ENCODE measurements at regions not wholly inside any gene's neighbourhood (a gene's known extent, or its start where the extent isn't known, plus 50 kb on each side); places are given as distances from the start of the nearest gene placed in this dataset.

- H3K36me3 ChIP-seq (ENCODE audit: control insufficient read depth, insufficient read depth, low read length), result no peaks in the 10 kb centered on the region
- no peak overlapping the region for H3K27ac ChIP-seq (ENCODE audit: insufficient read depth, low read length)
- CTCF ChIA-PET, result no interaction called here
- H3K4me3 ChIP-seq (ENCODE audit: insufficient read depth, low read depth, low read length), result no peak overlapping the region
- DNase-seq (no peak), ATAC-seq (ENCODE audit: low read depth) (no peak)
- no peak overlapping the region for H3K14ac ChIP-seq (replicated peaks; ENCODE audit: low read depth, low read length)
- no peaks in the 10 kb centered on the region for H3K79me1 ChIP-seq (ENCODE audit: low read depth in 1 of 2, low read length in 2 of 2)
- in situ Hi-C loops (cut with MboI; ENCODE audit: low sequenced_read_pairs), result no loop called here
- no peak overlapping the region for H3K18ac ChIP-seq (ENCODE audit: low read depth, low read length)
- no peaks in the 10 kb centered on the region for H4K20me1 ChIP-seq (ENCODE audit: insufficient read depth, low read length)
- no peak overlapping the region for H3K4me2 ChIP-seq (ENCODE audit: low read depth, low read length)
- H2BK5ac ChIP-seq (ENCODE audit: low read depth, low read length, poor library complexity, severe bottlenecking), result no peak overlapping the region
- no peak overlapping the region for H2BK15ac ChIP-seq (ENCODE audit: low read depth, low read length)
- intact Hi-C loops (cut with micrococcal nuclease), result no loop called here
- no peaks in the 10 kb centered on the region for H3K4me1 ChIP-seq (ENCODE audit: control insufficient read depth, insufficient read depth, low read length)
- no peak overlapping the region for H3K9ac ChIP-seq (ENCODE audit: low read depth, low read length)
- H2BK20ac ChIP-seq (ENCODE audit: low read depth, low read length), result no peak overlapping the region
- H3K27me3 ChIP-seq (ENCODE audit: control insufficient read depth, insufficient read depth, low read length), result no peaks in the 10 kb centered on the region
- H3K9me1 ChIP-seq (ENCODE audit: insufficient read depth, low read length), result no peaks in the 10 kb centered on the region
- no peak overlapping the region for H3K23ac ChIP-seq (ENCODE audit: low read depth, low read length)
- BruUV-seq (replicated peaks), result no TSS peak
- no peak overlapping the region for H2AFZ ChIP-seq (replicated peaks; ENCODE audit: low read length, poor library complexity)
- POLR2A ChIA-PET (ENCODE audit: unreplicated experiment), result no interaction called here
- H2BK120ac ChIP-seq (ENCODE audit: low read depth, low read length), result no peak overlapping the region
- no CpG with 5 or more reads among the region's 12 CpGs for WGBS, 2 experiments (ENCODE audit: extremely low coverage in 2 of 2, insufficient read length in 1 of 2)
- no peak for TF ChIP-seq USF2 (IDR thresholded peaks at IDR 0.05; ENCODE audit: low read depth, low read length)
- TF ChIP-seq FOS (IDR thresholded peaks at IDR 0.05; ENCODE audit: low read depth, low read length), result no peak
- no peak for TF ChIP-seq POLR2A (IDR thresholded peaks at IDR 0.05; ENCODE audit: low read depth, low read length)
- H3K9me3 ChIP-seq (ENCODE audit: control insufficient read depth, insufficient read depth, low read length), result peaks cover 66% of the 10 kb centered on the region
- H3K4ac ChIP-seq (ENCODE audit: low read depth, low read length), result no peak overlapping the region
- H2AK9ac ChIP-seq (replicated peaks; ENCODE audit: low read depth, low read length, poor library complexity), result no peak overlapping the region
- no peak overlapping the region for H4K8ac ChIP-seq (ENCODE audit: low read depth in 2 of 2, low read length in 2 of 2)
- no peak overlapping the region for H3K56ac ChIP-seq (ENCODE audit: extremely low read depth, insufficient read depth, low read length)
- no peak overlapping the region for H2AK5ac ChIP-seq (ENCODE audit: low read depth, low read length)
- dilution Hi-C loops (cut with HindIII; ENCODE audit: low sequenced_read_pairs, unreplicated experiment), result no loop called here
- H4K91ac ChIP-seq (ENCODE audit: insufficient read depth, low read depth, low read length), result no peak overlapping the region
- no peak overlapping the region for H4K5ac ChIP-seq (ENCODE audit: low read depth, low read length)
Measured at GRCh38 chr22:47449508-47450270, 687.2 kb downstream of the TBC1D22A start.

Data from IMR-90 (cell line).